ENCODE measurements at regions not wholly inside any gene's neighbourhood (a gene's known extent, or its start where the extent isn't known, plus 50 kb on each side); places are given as distances from the start of the nearest gene placed in this dataset.

DNA sequence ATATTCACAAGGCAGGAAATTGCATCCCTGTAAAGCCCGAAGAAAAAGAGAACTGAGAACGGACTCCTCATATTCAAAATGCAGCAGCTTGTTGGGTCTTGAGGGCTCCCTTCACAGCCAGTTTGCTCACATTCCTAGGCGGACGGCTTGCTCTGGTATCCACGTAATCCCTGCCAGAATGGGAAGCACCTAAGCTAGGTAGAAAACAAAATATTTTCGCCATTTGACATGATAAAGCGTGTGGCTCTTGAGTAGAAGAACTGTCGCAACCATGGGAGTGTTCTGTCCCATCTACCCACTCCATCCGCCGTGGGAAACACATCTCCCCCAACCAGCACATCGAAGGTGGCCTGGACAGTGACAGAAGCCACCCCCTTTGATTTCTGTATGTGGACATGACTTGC is 183.1 kb downstream of the GAS1 start:
- DNase-seq (no peak), ATAC-seq (ENCODE audit: low read depth) (no peak)
- no peak overlapping the region for H3K18ac ChIP-seq (ENCODE audit: low read depth, low read length)
- dilution Hi-C loops (cut with HindIII; ENCODE audit: low sequenced_read_pairs, unreplicated experiment) = no loop called here
- H3K23ac ChIP-seq (ENCODE audit: low read depth, low read length) = no peak overlapping the region
- ChIA-PET CTCF (no interaction called here), POLR2A (ENCODE audit: unreplicated experiment) (no interaction called here)
- no peak overlapping the region for H4K91ac ChIP-seq (ENCODE audit: insufficient read depth, low read depth, low read length)
- whole genome bisulfite sequencing, 2 experiments (ENCODE audit: extremely low coverage in 2 of 2, insufficient read length in 1 of 2) = 90% methylated on average over 3 of the region's 11 CpGs; no CpG with 5 or more reads in 1 of the 2 experiments
- no peak overlapping the region for H3K27ac ChIP-seq (ENCODE audit: insufficient read depth, low read length)
- H3K56ac ChIP-seq (ENCODE audit: extremely low read depth, insufficient read depth, low read length) = no peak overlapping the region
- H4K20me1 ChIP-seq (ENCODE audit: insufficient read depth, low read length) = no peaks in the 10 kb centered on the region
- H2AK9ac ChIP-seq (replicated peaks; ENCODE audit: low read depth, low read length, poor library complexity) = no peak overlapping the region
- H3K9ac ChIP-seq (ENCODE audit: low read depth, low read length) = no peak overlapping the region
- H2BK20ac ChIP-seq (ENCODE audit: low read depth, low read length) = no peak overlapping the region
- H3K4me3 ChIP-seq (ENCODE audit: insufficient read depth, low read depth, low read length) = no peak overlapping the region
- H3K4me2 ChIP-seq (ENCODE audit: low read depth, low read length) = no peak overlapping the region
- H2AFZ ChIP-seq (replicated peaks; ENCODE audit: low read length, poor library complexity) = no peak overlapping the region
- peaks cover 4% of the 10 kb centered on the region; the same call in 1 of the 2 replicates for H3K4me1 ChIP-seq (ENCODE audit: control insufficient read depth, insufficient read depth, low read length)
- in situ Hi-C loops (cut with MboI; ENCODE audit: low sequenced_read_pairs) = no loop called here
- TF ChIP-seq POLR2A (IDR thresholded peaks at IDR 0.05; ENCODE audit: low read depth, low read length) (no peak), CEBPB (IDR thresholded peaks at IDR 0.05; ENCODE audit: low read depth, low read length) (no peak), MAZ (IDR thresholded peaks at IDR 0.05; ENCODE audit: borderline replicate concordance, low read depth, low read length) (no peak), BHLHE40 (IDR thresholded peaks at IDR 0.05; ENCODE audit: low read depth, low read length) (no peak), RFX5 (IDR thresholded peaks at IDR 0.05; ENCODE audit: low read depth, low read length) (no peak), MAFK (IDR thresholded peaks at IDR 0.05; ENCODE audit: low read depth, low read length) (no peak), SMC3 (IDR thresholded peaks at IDR 0.05; ENCODE audit: low read depth, low read length) (no peak), RCOR1 (IDR thresholded peaks at IDR 0.05; ENCODE audit: insufficient replicate concordance, low read length) (no peak), MXI1 (IDR thresholded peaks at IDR 0.05; ENCODE audit: borderline replicate concordance, low read depth, low read length) (no peak)
- TF ChIP-seq, protein P1, sequence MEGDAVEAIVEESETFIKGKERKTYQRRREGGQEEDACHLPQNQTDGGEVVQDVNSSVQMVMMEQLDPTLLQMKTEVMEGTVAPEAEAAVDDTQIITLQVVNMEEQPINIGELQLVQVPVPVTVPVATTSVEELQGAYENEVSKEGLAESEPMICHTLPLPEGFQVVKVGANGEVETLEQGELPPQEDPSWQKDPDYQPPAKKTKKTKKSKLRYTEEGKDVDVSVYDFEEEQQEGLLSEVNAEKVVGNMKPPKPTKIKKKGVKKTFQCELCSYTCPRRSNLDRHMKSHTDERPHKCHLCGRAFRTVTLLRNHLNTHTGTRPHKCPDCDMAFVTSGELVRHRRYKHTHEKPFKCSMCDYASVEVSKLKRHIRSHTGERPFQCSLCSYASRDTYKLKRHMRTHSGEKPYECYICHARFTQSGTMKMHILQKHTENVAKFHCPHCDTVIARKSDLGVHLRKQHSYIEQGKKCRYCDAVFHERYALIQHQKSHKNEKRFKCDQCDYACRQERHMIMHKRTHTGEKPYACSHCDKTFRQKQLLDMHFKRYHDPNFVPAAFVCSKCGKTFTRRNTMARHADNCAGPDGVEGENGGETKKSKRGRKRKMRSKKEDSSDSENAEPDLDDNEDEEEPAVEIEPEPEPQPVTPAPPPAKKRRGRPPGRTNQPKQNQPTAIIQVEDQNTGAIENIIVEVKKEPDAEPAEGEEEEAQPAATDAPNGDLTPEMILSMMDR (conservative IDR thresholded peaks at IDR 0.05; ENCODE audit: low read depth, low read length) = no peak
- no peaks in the 10 kb centered on the region for H3K27me3 ChIP-seq (ENCODE audit: control insufficient read depth, insufficient read depth, low read length)
- no peaks in the 10 kb centered on the region for H3K36me3 ChIP-seq (ENCODE audit: control insufficient read depth, insufficient read depth, low read length)
- no peak overlapping the region for H2BK120ac ChIP-seq (ENCODE audit: low read depth, low read length)
- H3K79me1 ChIP-seq (ENCODE audit: low read depth in 1 of 2, low read length in 2 of 2) = no peaks in the 10 kb centered on the region
- H2BK5ac ChIP-seq (ENCODE audit: low read depth, low read length, poor library complexity, severe bottlenecking) = no peak overlapping the region
- H2BK15ac ChIP-seq (ENCODE audit: low read depth, low read length) = no peak overlapping the region
- no TSS peak for BruUV-seq (replicated peaks)
- intact Hi-C loops (cut with micrococcal nuclease) = no loop called here
- H3K9me3 ChIP-seq (ENCODE audit: control insufficient read depth, insufficient read depth, low read length) = no peaks in the 10 kb centered on the region
- H4K8ac ChIP-seq (ENCODE audit: low read depth in 2 of 2, low read length in 2 of 2) = no peak overlapping the region
- no peak overlapping the region for H2AK5ac ChIP-seq (ENCODE audit: low read depth, low read length)
- H3K4ac ChIP-seq (ENCODE audit: low read depth, low read length) = no peak overlapping the region
- no peak overlapping the region for H3K14ac ChIP-seq (replicated peaks; ENCODE audit: low read depth, low read length)
- no peak overlapping the region for H4K5ac ChIP-seq (ENCODE audit: low read depth, low read length)
- peaks cover 12% of the 10 kb centered on the region for H3K9me1 ChIP-seq (ENCODE audit: insufficient read depth, low read length)
